ENCODE measurements at regions not wholly inside any gene's neighbourhood (a gene's known extent, or its start where the extent isn't known, plus 50 kb on each side); places are given as distances from the start of the nearest gene placed in this dataset.

- Histone ChIP-seq H3K79me2 (ENCODE audit: insufficient read depth) (no peaks in the 10 kb centered on the region; the same call in 1 of the 2 replicates), H4K20me1 (ENCODE audit: insufficient read depth) (no peaks in the 10 kb centered on the region), H3K27me3 (ENCODE audit: insufficient read depth) (no peaks in the 10 kb centered on the region), H3K27ac (ENCODE audit: low read depth in 2 of 2, low read length in 1 of 2) (no peak overlapping the region), H3K9me2 (no peaks in the 10 kb centered on the region), H3F3A (replicated peaks; ENCODE audit: insufficient read depth) (no peaks in the 10 kb centered on the region), H3K4me2 (no peak overlapping the region), H3K4me3 (ENCODE audit: low read depth in 2 of 2, low read length in 1 of 2) (no peak overlapping the region), H3K9me3 (no peaks in the 10 kb centered on the region), H3K9ac (no peak overlapping the region), H3K36me3 (replicated peaks in 1 of 2; ENCODE audit: control insufficient read depth in 1 of 2, insufficient read depth in 2 of 2, low read length in 1 of 2) (no peaks in the 10 kb centered on the region), H2AFZ (ENCODE audit: low read depth) (no peak overlapping the region), H3K4me1 (ENCODE audit: control insufficient read depth in 1 of 2, insufficient read depth in 2 of 2, low read depth in 1 of 2, low read length in 1 of 2) (peaks cover 0 to 13% of the 10 kb centered on the region in 2 experiments; a peak in 2 of 4 replicates)
- ChIA-PET CTCF (no interaction called here), POLR2A (no interaction called here)
- 81% methylated on average over 3 of the region's 3 CpGs for WGBS (ENCODE audit: low lambda C conversion rate)
- DNase-seq, result no peak
- no peak for TF ChIP-seq USF2 (IDR thresholded peaks at IDR 0.05; ENCODE audit: borderline replicate concordance, low read depth, low read length)
- no peak for TF ChIP-seq SIN3A (IDR thresholded peaks at IDR 0.05; ENCODE audit: borderline replicate concordance, low read depth, low read length)
- TF ChIP-seq IRF3 (IDR thresholded peaks at IDR 0.05; ENCODE audit: low read depth, low read length), result no peak
- no peak for TF ChIP-seq POLR2AphosphoS5 (IDR thresholded peaks at IDR 0.05; ENCODE audit: low read depth, low read length)
- TF ChIP-seq FOXM1 (IDR thresholded peaks at IDR 0.05; ENCODE audit: low read depth), result no peak
- TF ChIP-seq GABPA (IDR thresholded peaks at IDR 0.05; ENCODE audit: low read depth), result no peak
- no peak for TF ChIP-seq TAF1 (IDR thresholded peaks at IDR 0.05; ENCODE audit: borderline replicate concordance, low read depth, low read length)
- TF ChIP-seq MXI1 (IDR thresholded peaks at IDR 0.05; ENCODE audit: low read depth, low read length), result no peak
- TF ChIP-seq PBX3 (IDR thresholded peaks at IDR 0.05), result no peak
- no peak for TF ChIP-seq MEF2A (IDR thresholded peaks at IDR 0.05; ENCODE audit: borderline replicate concordance, low read depth)
- no peak for TF ChIP-seq SMC3 (IDR thresholded peaks at IDR 0.05; ENCODE audit: low read depth, low read length)
- no peak for TF ChIP-seq REST (IDR thresholded peaks at IDR 0.05; ENCODE audit: low read depth, low read length)
Measured at GRCh38 chr4:56086073-56086541, 137.4 kb downstream of the CEP135 start.
